HG02870 (cell line): ENCODE measurements at regions not wholly inside any gene's neighbourhood (a gene's known extent, or its start where the extent isn't known, plus 50 kb on each side); places are given as distances from the start of the nearest gene placed in this dataset.
"Not testable (repeated sequence)": the region's sequence is repeated elsewhere in the genome, so short reads cannot be mapped to it uniquely, and the experiment has no call there.

ENCODE experiments used
- ATAC-seq: cut with Tn5 transposase; IDR thresholded peaks from one replicate; pipeline ENCODE4 v1.9.1; 2021; ENCODE audit warnings: mild to moderate bottlenecking, moderate library complexity; ENCODE audit not compliant: unreplicated experiment

GRCh38 chr7:25436413-25436812, 208.1 kb upstream of the NPVF start:
- no peak for ATAC-seq

- no peak for ATAC-seq
These were observed 209.0 kb upstream of the NPVF start for GRCh38 chr7:25437308-25437707.

- ATAC-seq: no peak
These were observed 216.7 kb upstream of the NPVF start for GRCh38 chr7:25444991-25445390.

- ATAC-seq: no peak
These were observed 220.0 kb upstream of the NPVF start for GRCh38 chr7:25448301-25448700.

- no peak for ATAC-seq
These were observed 225.7 kb upstream of the NPVF start for GRCh38 chr7:25454020-25454419.

GRCh38 chr7:25454562-25455041, 226.3 kb upstream of the NPVF start:
- no peak for ATAC-seq

GRCh38 chr7:25455683-25456251, 227.5 kb upstream of the NPVF start:
- ATAC-seq: no peak

GRCh38 chr7:25456467-25457171, 228.3 kb upstream of the NPVF start:
- ATAC-seq: no peak

- ATAC-seq: no peak
These were observed 230.8 kb upstream of the NPVF start for GRCh38 chr7:25459057-25459456.

GRCh38 chr7:25460433-25460832, 232.1 kb upstream of the NPVF start:
- no peak for ATAC-seq

GRCh38 chr7:25469669-25470068, 241.4 kb upstream of the NPVF start:
- no peak for ATAC-seq

- no peak for ATAC-seq
These were observed 248.7 kb upstream of the NPVF start for GRCh38 chr7:25476863-25477499.

GRCh38 chr7:25478221-25478620, 249.9 kb upstream of the NPVF start:
- not testable (repeated sequence) for ATAC-seq

GRCh38 chr7:25478925-25479324, 250.6 kb upstream of the NPVF start:
- ATAC-seq: no peak

GRCh38 chr7:25481891-25482290, 253.6 kb upstream of the NPVF start:
- ATAC-seq: no peak

GRCh38 chr7:25482631-25483030, 254.3 kb upstream of the NPVF start:
- no peak for ATAC-seq

- no peak for ATAC-seq
These were observed 256.7 kb upstream of the NPVF start for GRCh38 chr7:25485026-25485425.

GRCh38 chr7:25486656-25487055, 258.4 kb upstream of the NPVF start:
- ATAC-seq: no peak

- ATAC-seq: no peak
These were observed 265.6 kb upstream of the NPVF start for GRCh38 chr7:25493805-25494366.

- no peak for ATAC-seq
These were observed 266.6 kb upstream of the NPVF start for GRCh38 chr7:25494896-25495295.

GRCh38 chr7:25495342-25496250, 267.3 kb upstream of the NPVF start:
- ATAC-seq: no peak
